ENCODE measurements at regions not wholly inside any gene's neighbourhood (a gene's known extent, or its start where the extent isn't known, plus 50 kb on each side); places are given as distances from the start of the nearest gene placed in this dataset.

DNA sequence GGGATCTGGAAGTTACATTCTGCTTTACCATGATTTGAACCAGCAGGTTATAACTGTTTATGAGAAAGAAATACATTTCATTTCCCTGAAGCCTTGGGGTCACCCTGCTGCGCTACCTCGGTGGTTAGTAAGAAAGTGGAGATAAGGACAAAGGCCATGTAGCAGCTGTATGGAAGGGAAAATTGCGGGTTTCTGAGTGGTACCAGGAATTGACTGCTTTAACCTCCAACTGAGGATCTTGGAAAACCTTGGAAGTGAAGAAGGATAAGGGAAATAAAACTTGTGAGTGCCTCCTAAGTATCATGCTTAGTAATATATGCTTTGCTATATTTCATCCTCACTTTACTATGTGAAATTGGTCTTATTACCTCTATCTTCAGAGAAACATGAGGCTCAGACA lies 76.1 kb upstream of the GAP43 start:
- no peak for DNase-seq

DNA sequence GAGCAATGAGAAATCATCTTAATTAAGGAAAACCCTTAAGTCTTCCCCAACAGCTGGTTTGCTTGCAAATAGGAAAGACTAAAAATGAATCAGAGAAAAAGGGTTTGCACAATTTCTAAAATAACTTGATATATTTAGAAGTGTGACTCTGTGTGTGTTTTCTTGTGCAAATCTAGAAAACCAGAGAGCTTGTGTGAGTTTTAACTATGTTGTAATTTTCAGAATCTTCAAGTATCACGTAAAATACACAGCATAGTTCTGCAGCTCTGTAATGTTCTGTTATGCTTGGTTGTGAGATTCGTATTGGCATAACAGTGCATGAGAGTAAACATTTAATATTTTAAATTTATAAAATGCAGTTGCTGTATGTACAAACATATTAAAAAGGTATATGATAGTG lies 74.7 kb upstream of the GAP43 start:
- DNase-seq = no peak

DNA sequence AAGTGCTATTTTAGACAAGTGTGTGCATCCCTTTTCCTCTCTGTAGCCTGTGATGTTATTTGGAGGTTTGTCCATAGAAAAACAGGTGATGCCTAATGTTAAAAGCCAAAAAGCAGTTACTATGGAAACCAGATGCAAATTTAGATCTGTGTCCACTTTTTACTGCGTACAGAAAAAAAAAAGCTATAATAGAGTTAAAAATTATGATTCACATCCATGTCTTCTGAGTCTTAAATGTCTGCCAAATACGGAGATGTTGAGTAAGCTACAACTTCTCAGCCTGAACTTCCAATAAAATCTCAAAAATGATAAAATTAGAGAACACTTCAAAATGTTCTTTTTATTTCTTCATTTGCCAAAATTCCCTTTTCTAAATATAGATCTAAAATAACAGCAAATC lies 74.2 kb upstream of the GAP43 start:
- DNase-seq = no peak

DNA sequence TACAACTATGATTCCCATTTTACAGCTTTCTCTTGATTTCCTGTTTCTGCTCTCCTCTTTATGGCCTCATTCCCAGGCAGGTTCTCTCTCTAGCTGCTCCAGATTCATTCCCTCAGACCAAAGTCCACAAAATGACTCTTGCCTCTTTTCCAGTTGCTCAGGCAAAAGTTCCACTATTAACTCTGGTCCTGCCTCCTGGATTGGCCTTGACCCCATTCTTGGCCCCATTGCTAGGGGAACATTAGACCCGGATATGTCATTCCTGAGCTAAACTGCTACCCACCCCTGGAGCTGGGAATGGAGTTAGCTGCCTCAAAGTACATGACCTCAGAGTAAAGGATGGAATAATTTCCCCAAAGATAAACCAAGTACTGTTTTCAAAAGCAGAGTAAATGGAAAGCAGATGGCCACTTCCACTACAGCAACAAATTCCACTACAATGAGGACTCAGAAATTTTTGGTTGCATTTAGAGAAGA lies 73.0 kb upstream of the GAP43 start:
- DNase-seq = no peak

DNA sequence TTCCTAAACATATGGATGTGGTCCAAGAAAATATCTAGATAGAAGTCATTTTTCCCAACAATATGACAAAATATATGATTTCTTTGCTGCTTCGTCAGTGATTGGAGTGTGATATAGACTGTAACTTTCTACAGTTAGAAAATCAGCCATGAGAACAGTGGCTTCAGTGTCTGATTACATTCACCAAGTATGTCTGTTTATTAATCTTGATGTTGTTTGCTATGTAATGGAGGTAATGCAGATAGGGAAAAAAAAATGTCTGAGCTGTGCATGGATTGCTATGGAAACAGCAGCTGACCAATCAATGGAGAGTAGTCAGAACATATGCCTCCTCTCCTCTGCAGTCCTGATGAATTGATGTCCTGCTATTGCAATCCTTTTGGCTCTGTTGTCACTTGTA lies 72.3 kb upstream of the GAP43 start:
- no peak for DNase-seq

DNA sequence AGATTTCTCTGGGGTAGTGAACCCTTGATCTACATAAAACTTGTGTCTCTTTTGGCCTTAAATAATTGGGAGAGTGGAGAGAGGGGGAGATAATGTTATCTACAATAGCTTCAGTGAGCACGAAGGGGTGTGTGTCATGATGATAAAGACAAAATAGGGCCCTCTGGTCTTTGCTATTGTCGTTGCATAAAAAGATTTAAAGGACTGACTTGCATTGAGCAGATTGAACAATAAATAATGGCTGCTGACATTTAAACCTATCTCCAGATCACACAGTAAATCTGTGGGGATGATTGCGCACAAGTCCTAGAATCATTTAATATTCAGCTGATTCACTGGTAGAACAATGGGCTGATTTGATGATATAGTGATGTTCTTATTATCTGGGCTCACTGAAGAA lies 71.3 kb upstream of the GAP43 start:
- no peak for DNase-seq

DNA sequence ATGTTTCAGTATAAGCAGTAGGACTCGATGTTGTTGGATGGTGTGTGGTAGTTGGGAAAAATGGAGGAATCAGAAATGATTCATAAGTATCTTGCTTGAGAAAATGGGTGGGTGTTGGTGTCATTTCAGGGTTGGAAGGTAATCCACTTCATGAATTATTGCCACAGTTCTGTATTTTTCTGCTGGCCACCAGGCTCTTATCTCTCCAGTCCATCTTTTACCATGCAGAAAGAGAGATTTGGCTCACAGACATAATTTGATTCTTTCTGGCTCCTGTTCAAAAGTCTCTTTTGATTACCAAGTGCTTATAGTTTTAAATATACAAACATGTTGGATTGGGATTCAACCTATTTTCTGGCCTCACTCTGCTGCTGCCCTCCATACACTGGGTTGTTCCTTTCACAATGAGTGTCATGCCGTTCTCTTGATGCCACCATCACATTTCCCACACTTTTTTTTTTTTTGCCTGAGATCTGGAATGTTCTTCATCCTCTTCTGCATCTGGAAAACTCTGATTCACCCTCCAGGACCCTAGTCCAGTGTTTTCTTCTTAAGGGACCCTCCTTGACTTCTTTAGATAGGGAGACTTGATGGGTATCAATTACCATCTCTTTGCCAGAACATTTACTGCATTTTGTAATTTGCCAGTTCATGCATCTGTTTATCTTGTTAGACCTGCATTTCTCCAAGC lies 69.4 kb upstream of the GAP43 start:
- DNase-seq = no peak

DNA sequence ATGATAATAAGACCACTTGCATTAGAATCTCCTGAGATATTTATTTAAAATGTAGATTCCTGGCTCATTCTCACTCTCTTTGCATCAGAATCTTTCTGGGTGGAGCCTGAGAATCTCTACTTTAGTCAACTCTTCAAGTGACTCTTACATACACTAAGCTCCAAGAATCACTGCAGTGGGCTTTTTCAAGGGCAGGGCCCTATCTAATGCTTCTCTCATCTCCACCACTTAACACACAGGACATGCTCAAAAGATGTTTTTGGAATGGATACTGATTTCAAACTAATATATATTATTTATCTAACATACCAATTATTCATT lies 68.9 kb upstream of the GAP43 start:
- DNase-seq = no peak

DNA sequence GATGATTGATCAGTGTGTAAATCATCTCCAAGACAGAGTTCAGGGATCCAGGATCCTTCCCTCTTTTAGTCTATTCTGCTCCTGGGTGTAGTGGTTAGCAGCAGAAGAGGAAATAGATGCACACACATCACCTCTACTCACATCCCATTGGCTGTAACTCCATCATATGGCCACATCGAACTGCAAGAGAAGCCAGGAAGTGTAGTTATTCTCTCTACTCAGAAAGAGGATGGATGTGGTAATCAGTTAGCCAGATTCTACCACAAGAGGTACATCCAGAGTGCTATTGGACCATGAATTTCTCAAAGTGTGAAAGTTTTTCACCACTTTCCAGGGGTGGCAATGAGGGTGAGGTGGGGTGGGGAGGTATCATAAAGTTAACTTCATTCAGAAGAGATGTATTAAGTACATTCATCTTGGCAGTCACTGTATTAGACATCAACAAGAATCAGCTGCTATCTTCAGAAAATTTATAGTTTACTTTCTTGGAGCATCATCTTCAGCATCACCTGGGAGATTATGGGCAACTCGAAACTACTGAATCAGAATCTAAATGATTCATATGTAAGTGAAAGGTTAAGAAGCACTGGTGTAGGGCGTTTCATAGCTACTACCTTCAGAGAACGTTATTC lies 60.6 kb upstream of the GAP43 start:
- no peak for DNase-seq

DNA sequence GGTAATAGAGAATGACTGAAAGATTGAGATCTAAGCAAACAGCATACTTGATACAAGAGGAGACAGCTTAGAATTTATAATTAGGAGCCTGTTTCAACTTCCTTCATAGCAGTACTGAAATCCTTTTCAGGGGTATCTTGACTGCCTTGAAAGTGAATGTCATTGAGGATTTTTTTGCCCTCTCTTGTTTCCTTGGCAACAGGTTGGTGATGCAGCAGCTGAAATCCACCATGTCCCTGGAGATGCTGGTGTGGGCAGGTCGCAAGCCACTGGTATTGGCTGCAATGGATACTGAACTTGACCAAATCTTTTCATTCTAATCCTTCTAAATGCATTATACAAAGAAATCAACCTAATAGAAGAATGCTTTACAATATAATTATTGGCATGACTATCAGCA lies 59.3 kb upstream of the GAP43 start:
- no peak for DNase-seq

DNA sequence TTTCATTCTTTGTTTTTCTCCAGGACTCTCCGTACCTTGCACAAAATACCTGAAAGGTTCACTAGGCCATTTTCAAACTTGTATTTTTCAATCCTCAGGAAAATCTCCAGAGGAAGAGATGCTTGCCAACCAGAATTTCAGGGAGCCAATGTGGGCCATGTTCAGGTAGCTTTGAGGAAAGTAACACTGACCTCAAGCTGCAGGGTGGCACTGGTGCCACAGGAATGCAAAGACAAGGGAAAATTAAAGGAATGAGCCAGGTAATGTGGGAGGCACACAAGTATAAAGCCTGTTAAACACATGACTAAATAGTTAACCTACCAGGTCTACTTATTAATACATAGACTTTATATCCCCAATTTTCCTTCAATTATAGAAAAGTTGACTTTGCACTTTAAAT lies 51.9 kb upstream of the GAP43 start:
- no peak for DNase-seq
